Activated CD4-positive, CD25-positive, alpha-beta regulatory T cell treated with anti-CD3 and anti-CD28 coated beads, Interleukin-2, amount 50 U/mL, for 16 hours (primary cell): ENCODE measurements at regions not wholly inside any gene's neighbourhood (a gene's known extent, or its start where the extent isn't known, plus 50 kb on each side); places are given as distances from the start of the nearest gene placed in this dataset.

Experiments
- DNase-seq: peaks from one replicate; pipeline ENCODE4 v3.0.0-alpha.2; 2020; ENCODE audit warnings: low read depth, low spot score

GRCh38 chr11:11140510-11140909, 212.5 kb downstream of the CSNK2A3 start:
- no peak for DNase-seq

- no peak for DNase-seq
Measured at GRCh38 chr11:11137339-11137738, 215.7 kb downstream of the CSNK2A3 start.

- DNase-seq: no peak
Measured at GRCh38 chr11:11135820-11136476, 217.1 kb downstream of the CSNK2A3 start.

GRCh38 chr11:11129118-11129517, 223.9 kb downstream of the CSNK2A3 start:
- DNase-seq: no peak

- DNase-seq: no peak
Measured at GRCh38 chr11:11125618-11126017, 227.4 kb downstream of the CSNK2A3 start.

GRCh38 chr11:11122749-11123148, 230.3 kb downstream of the CSNK2A3 start:
- DNase-seq: no peak

GRCh38 chr11:11119917-11120316, 233.1 kb downstream of the CSNK2A3 start:
- DNase-seq: no peak

GRCh38 chr11:11117730-11118129, 235.3 kb downstream of the CSNK2A3 start:
- no peak for DNase-seq

- DNase-seq: no peak
Measured at GRCh38 chr11:11115475-11115874, 237.6 kb downstream of the CSNK2A3 start.

- no peak for DNase-seq
Measured at GRCh38 chr11:11113626-11114025, 239.4 kb downstream of the CSNK2A3 start.

GRCh38 chr11:11108026-11108425, 245.0 kb downstream of the CSNK2A3 start:
- no peak for DNase-seq

- no peak for DNase-seq
Measured at GRCh38 chr11:11107076-11107723, 245.8 kb downstream of the CSNK2A3 start.

GRCh38 chr11:11105361-11105760, 247.5 kb upstream of the ZBED5 start:
- no peak for DNase-seq

- DNase-seq: no peak
Measured at GRCh38 chr11:11095831-11096723, 238.2 kb upstream of the ZBED5 start.

- no peak for DNase-seq
Measured at GRCh38 chr11:11090495-11090894, 232.6 kb upstream of the ZBED5 start.

GRCh38 chr11:11089805-11090204, 232.0 kb upstream of the ZBED5 start:
- DNase-seq: no peak

GRCh38 chr11:11086979-11087378, 229.1 kb upstream of the ZBED5 start:
- no peak for DNase-seq

GRCh38 chr11:11085580-11085979, 227.7 kb upstream of the ZBED5 start:
- no peak for DNase-seq

GRCh38 chr11:11084337-11084736, 226.5 kb upstream of the ZBED5 start:
- no peak for DNase-seq

GRCh38 chr11:11083441-11083840, 225.6 kb upstream of the ZBED5 start:
- DNase-seq: no peak

GRCh38 chr11:11082646-11083045, 224.8 kb upstream of the ZBED5 start:
- no peak for DNase-seq

GRCh38 chr11:11081776-11082175, 223.9 kb upstream of the ZBED5 start:
- no peak for DNase-seq

- DNase-seq: no peak
Measured at GRCh38 chr11:11081288-11081687, 223.4 kb upstream of the ZBED5 start.
